Activated CD8-positive, alpha-beta T cell treated with anti-CD3 and anti-CD28 coated beads, Interleukin-2, amount 10 ng/mL, durations not matched to agents 7 days and 5 days (primary cell): ENCODE measurements at regions not wholly inside any gene's neighbourhood (a gene's known extent, or its start where the extent isn't known, plus 50 kb on each side); places are given as distances from the start of the nearest gene placed in this dataset.

Source experiments
- ATAC-seq: fragments of 150-1000 bp; cut with Tn5 transposase; one replicate; pipeline ENCODE4 v1.10.0; 2021; ENCODE audit warnings: moderate library complexity
- CTCF ChIA-PET: fragments of 350-600 bp; sonication (Branson Sonifier 250); formaldehyde crosslinking; loops from one replicate; lab custom pipeline; 2021; ENCODE audit warnings: antibody characterized with exemption; lab: Charles Lee
- POLR2A ChIA-PET: fragments of 350-600 bp; sonication (Branson Sonifier 250); formaldehyde crosslinking; loops from one replicate; lab custom pipeline; 2021; ENCODE audit warnings: antibody characterized with exemption; lab: Charles Lee
- DNase-seq: peaks from one replicate; pipeline ENCODE4 v3.0.0-alpha.2; 2020
- H3K27ac Mint-ChIP-seq: one replicate; pipeline ENCODE4 v1.8.0; 2021; ENCODE audit warnings: mild to moderate bottlenecking, mixed read lengths
- H3K27me3 Mint-ChIP-seq: one replicate; pipeline ENCODE4 v1.8.0; 2021; ENCODE audit warnings: low read depth, mixed read lengths
- H3K36me3 Mint-ChIP-seq: one replicate; pipeline ENCODE4 v1.8.0; 2021; ENCODE audit warnings: low read depth, mixed read lengths
- H3K4me1 Mint-ChIP-seq: one replicate; pipeline ENCODE4 v1.8.0; 2021; ENCODE audit warnings: low read depth, mixed read lengths
- H3K4me3 Mint-ChIP-seq: one replicate; pipeline ENCODE4 v1.8.0; 2021; ENCODE audit warnings: mild to moderate bottlenecking, mixed read lengths
- H3K9me3 Mint-ChIP-seq: one replicate; pipeline ENCODE4 v1.8.0; 2022; ENCODE audit warnings: mixed read lengths; ENCODE audit not compliant: insufficient read depth

DNA sequence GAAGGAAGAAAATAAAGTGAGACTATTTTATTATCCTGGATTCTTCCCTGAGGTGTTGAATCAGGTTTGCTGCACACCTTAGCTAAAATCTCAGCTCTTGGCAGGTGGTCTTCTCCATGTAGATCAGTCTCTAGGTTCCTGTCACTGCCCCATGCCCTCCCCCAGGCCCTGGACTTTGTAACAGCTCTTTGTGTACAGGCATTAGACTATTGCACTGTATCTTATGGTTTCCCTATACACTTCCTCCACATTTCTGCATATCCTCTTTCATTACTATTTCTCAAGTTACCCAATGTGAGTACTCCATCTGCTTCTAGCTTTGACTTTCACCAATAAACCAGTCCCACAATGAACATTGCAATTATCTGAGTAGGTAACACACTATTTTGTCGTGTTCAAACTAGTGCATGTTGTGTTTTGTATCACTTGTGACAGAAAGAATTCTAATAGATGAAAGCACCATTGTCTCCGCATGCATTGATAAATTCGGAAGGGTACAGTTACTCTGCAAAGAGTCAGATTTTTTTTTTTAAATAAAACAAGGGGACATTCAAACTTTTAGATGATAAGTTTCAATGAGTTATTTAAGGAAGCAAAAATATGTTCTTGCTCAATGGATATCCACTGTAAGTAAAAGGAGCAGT lies 1348.7 kb upstream of the C9orf72 start:
- ATAC-seq (no peak), DNase-seq (no peak)
- CTCF ChIA-PET = no interaction called here
- Mint-ChIP-seq H3K36me3 (no peaks in the 10 kb centered on the region), H3K4me1 (no peaks in the 10 kb centered on the region), H3K9me3 (no peaks in the 10 kb centered on the region), H3K27me3 (no peaks in the 10 kb centered on the region), H3K27ac (no peak overlapping the region), H3K4me3 (no peak overlapping the region)
- POLR2A ChIA-PET = interaction anchor here (0.7 kb wide), 1 partner anchor 228 kb away, joined by 6 read pairs; no protein-coding TSS in a partner anchor

GRCh38 chr9:28922891-28923290 lies 1349.6 kb upstream of the C9orf72 start:
- H3K4me1 Mint-ChIP-seq = no peaks in the 10 kb centered on the region

GRCh38 chr9:28923351-28923750 lies 1350.1 kb upstream of the C9orf72 start:
- POLR2A ChIA-PET = no interaction called here
- DNase-seq (no peak), ATAC-seq (no peak)
- CTCF ChIA-PET = no interaction called here
- Mint-ChIP-seq H3K27me3 (no peaks in the 10 kb centered on the region), H3K4me1 (no peaks in the 10 kb centered on the region), H3K27ac (no peak overlapping the region), H3K36me3 (no peaks in the 10 kb centered on the region), H3K4me3 (no peak overlapping the region), H3K9me3 (no peaks in the 10 kb centered on the region)

More at GRCh38 chr9:28922891-28923290, 1349.6 kb upstream of the C9orf72 start:
- no peaks in the 10 kb centered on the region for H3K9me3 Mint-ChIP-seq
- no peaks in the 10 kb centered on the region for H3K27me3 Mint-ChIP-seq
- ChIA-PET CTCF (no interaction called here), POLR2A (no interaction called here)
- no peak for ATAC-seq
- no peaks in the 10 kb centered on the region for H3K36me3 Mint-ChIP-seq
- H3K27ac Mint-ChIP-seq = no peak overlapping the region
- DNase-seq = no peak
- no peak overlapping the region for H3K4me3 Mint-ChIP-seq

DNA sequence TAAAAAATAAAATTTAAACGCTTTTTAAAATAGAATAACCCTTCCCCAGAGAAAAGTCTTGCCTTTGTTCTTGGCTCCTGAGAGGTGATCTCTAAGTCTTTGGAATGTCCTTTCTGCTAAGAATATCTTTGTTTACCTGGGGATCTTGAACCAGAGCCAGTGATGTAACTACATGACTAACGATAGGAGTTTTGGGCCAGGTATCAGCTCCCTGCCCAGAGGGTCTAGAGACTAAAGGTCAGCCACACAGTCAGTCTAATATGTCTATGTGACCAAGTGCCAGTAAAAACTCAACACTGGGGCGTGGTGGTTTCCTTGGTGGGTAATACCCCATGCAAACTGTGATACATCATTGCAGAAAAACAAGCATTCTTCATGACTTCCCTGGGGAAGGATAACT lies 1351.9 kb upstream of the C9orf72 start:
- ATAC-seq (no peak), DNase-seq (no peak)
- ChIA-PET POLR2A (no interaction called here), CTCF (no interaction called here)
- H3K4me3 Mint-ChIP-seq = no peak overlapping the region
- H3K36me3 Mint-ChIP-seq = no peaks in the 10 kb centered on the region
- H3K9me3 Mint-ChIP-seq = no peaks in the 10 kb centered on the region
- no peaks in the 10 kb centered on the region for H3K27me3 Mint-ChIP-seq
- no peaks in the 10 kb centered on the region for H3K4me1 Mint-ChIP-seq
- no peak overlapping the region for H3K27ac Mint-ChIP-seq

- ChIA-PET POLR2A (no interaction called here), CTCF (no interaction called here)
- Mint-ChIP-seq H3K36me3 (no peaks in the 10 kb centered on the region), H3K4me3 (no peak overlapping the region), H3K4me1 (no peaks in the 10 kb centered on the region), H3K27me3 (no peaks in the 10 kb centered on the region), H3K27ac (no peak overlapping the region), H3K9me3 (no peaks in the 10 kb centered on the region)
- no peak for ATAC-seq
- DNase-seq = no peak
These were observed 1353.0 kb upstream of the C9orf72 start for GRCh38 chr9:28926306-28926705.

- no peak for ATAC-seq
- CTCF ChIA-PET = no interaction called here
- Mint-ChIP-seq H3K9me3 (no peaks in the 10 kb centered on the region), H3K36me3 (no peaks in the 10 kb centered on the region), H3K4me1 (no peaks in the 10 kb centered on the region), H3K27me3 (no peaks in the 10 kb centered on the region), H3K27ac (no peak overlapping the region), H3K4me3 (no peak overlapping the region)
- POLR2A ChIA-PET = no interaction called here
- no peak for DNase-seq
These were observed 1354.4 kb upstream of the C9orf72 start for GRCh38 chr9:28927691-28928090.

DNA sequence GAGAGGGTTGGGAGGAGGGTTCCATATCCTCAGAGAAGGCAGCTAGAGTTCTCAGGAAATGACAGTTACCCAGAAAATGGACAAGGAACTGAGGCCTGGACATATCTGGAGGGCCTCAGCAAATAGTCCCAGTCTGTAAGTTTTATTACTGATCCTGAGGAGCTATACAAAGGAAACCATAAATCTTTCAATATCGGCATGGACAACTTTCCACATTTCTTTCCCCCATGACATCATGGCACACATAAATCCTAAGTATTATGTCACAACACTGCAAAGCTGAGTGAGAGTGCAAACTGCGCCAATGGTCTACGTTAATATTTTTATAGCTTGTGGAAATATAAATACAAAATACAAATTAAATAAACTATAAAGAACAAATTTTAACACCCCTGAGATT lies 1356.2 kb upstream of the C9orf72 start:
- ChIA-PET CTCF (no interaction called here), POLR2A (no interaction called here)
- no peak overlapping the region for H3K4me3 Mint-ChIP-seq
- no peak overlapping the region for H3K27ac Mint-ChIP-seq
- ATAC-seq = no peak
- no peaks in the 10 kb centered on the region for H3K9me3 Mint-ChIP-seq
- H3K36me3 Mint-ChIP-seq = no peaks in the 10 kb centered on the region
- no peaks in the 10 kb centered on the region for H3K4me1 Mint-ChIP-seq
- H3K27me3 Mint-ChIP-seq = no peaks in the 10 kb centered on the region
- no peak for DNase-seq

- CTCF ChIA-PET = no interaction called here
- no peaks in the 10 kb centered on the region for H3K4me1 Mint-ChIP-seq
- no peak for ATAC-seq
These were observed 1357.5 kb upstream of the C9orf72 start for GRCh38 chr9:28930766-28931165.

DNA sequence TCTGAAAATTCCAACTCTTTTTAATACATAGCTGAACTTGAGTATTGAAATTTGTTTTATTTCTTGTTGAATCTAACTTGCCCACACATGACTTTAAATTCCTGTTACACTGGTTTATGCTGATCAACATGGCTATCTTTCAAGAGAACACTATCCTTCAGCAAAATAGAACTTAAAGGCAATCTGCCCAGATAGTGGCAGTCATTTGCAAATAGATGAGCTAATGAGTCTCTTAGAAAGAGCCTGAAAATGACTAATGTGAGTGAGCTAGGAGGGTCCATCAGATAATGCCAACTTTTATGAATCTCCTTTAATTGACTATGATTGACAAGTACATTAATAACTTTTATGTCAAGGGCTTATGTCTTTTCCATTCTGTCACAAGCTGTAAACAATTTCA lies 1360.8 kb upstream of the C9orf72 start:
- Mint-ChIP-seq H3K4me1 (no peaks in the 10 kb centered on the region), H3K4me3 (no peak overlapping the region), H3K36me3 (no peaks in the 10 kb centered on the region), H3K27ac (no peak overlapping the region), H3K9me3 (no peaks in the 10 kb centered on the region), H3K27me3 (no peaks in the 10 kb centered on the region)
- ATAC-seq (no peak), DNase-seq (no peak)
- CTCF ChIA-PET = no interaction called here
- POLR2A ChIA-PET = no interaction called here

More at GRCh38 chr9:28930766-28931165, 1357.5 kb upstream of the C9orf72 start:
- Mint-ChIP-seq H3K4me3 (no peak overlapping the region), H3K27me3 (no peaks in the 10 kb centered on the region), H3K9me3 (no peaks in the 10 kb centered on the region), H3K27ac (no peak overlapping the region), H3K36me3 (no peaks in the 10 kb centered on the region)
- POLR2A ChIA-PET = no interaction called here
- no peak for DNase-seq

- Mint-ChIP-seq H3K27me3 (no peaks in the 10 kb centered on the region), H3K27ac (no peak overlapping the region), H3K4me3 (no peak overlapping the region), H3K36me3 (no peaks in the 10 kb centered on the region), H3K9me3 (no peaks in the 10 kb centered on the region), H3K4me1 (no peaks in the 10 kb centered on the region)
- ATAC-seq (no peak), DNase-seq (no peak)
- CTCF ChIA-PET = no interaction called here
- POLR2A ChIA-PET = no interaction called here
These were observed 1365.7 kb upstream of the C9orf72 start for GRCh38 chr9:28938981-28939380.

DNA sequence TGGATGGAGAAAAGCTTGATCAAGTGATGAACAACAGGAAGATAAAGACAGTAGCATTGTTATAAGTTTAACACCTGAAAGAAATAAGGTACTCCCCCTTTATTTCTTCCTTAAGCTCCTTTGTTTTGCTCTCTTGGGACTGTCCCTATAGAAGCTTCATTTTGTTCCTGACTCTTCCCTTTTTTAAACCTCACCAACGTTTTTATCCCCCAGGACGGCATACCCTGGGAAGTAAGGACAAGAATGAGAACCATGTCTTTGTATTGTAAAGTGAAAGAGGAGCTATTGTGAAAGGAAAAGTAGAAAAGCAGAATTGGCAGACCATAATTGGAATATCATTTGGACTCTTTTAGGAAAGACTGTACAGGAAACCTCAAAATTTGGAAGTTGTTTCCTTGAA lies 1368.6 kb upstream of the C9orf72 start:
- Mint-ChIP-seq H3K9me3 (no peaks in the 10 kb centered on the region), H3K36me3 (no peaks in the 10 kb centered on the region), H3K27ac (no peak overlapping the region), H3K27me3 (no peaks in the 10 kb centered on the region), H3K4me3 (no peak overlapping the region), H3K4me1 (no peaks in the 10 kb centered on the region)
- ChIA-PET POLR2A (no interaction called here), CTCF (no interaction called here)
- DNase-seq = no peak
- ATAC-seq = no peak

DNA sequence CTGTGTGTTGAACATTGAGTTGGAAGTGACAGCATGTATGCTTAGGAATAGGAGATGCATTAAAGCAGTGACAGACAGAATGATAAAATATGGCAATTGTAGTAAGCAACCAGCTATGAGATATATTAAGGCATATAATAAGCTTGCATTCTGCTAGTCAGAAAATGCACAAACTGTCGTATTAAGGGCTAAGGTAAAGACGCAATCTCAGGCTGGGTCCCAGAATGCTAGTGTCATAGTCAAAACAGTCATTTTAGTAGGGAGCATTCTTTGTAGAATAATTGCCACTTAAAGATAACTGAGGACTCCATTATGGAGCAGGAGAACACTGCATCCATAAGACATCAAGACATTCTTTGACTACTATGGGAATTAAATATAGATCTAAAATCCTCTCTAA lies 1369.7 kb upstream of the C9orf72 start:
- ATAC-seq (no peak), DNase-seq (no peak)
- no peak overlapping the region for H3K27ac Mint-ChIP-seq
- no peak overlapping the region for H3K4me3 Mint-ChIP-seq
- no peaks in the 10 kb centered on the region for H3K36me3 Mint-ChIP-seq
- no peaks in the 10 kb centered on the region for H3K9me3 Mint-ChIP-seq
- no peaks in the 10 kb centered on the region for H3K27me3 Mint-ChIP-seq
- POLR2A ChIA-PET = no interaction called here
- CTCF ChIA-PET = no interaction called here
- no peaks in the 10 kb centered on the region for H3K4me1 Mint-ChIP-seq

DNA sequence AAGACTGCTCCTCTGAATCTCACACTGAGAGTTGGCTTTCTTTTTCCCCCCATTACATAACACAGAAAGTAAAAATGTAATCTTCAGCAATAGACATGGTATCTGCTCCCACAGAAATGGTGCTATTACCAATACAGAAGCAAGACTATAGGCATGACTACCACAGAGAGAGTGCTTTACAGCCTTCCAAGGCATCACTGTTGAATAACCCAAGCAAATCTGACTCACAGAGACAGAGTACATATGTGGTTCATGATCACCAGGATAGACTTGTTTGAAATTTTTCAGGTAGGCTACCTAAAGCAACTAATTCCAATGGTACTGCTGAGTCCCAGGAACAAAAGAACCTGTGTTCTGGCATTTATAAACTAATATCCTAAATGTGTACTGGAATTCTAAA lies 1373.4 kb upstream of the C9orf72 start:
- POLR2A ChIA-PET = no interaction called here
- H3K9me3 Mint-ChIP-seq = no peaks in the 10 kb centered on the region
- no peak overlapping the region for H3K4me3 Mint-ChIP-seq
- H3K27me3 Mint-ChIP-seq = no peaks in the 10 kb centered on the region
- ATAC-seq = no peak
- H3K4me1 Mint-ChIP-seq = no peaks in the 10 kb centered on the region
- no peak for DNase-seq
- CTCF ChIA-PET = no interaction called here
- no peak overlapping the region for H3K27ac Mint-ChIP-seq
- no peaks in the 10 kb centered on the region for H3K36me3 Mint-ChIP-seq
